WTC11 (cell line): ENCODE measurements at regions not wholly inside any gene's neighbourhood (a gene's known extent, or its start where the extent isn't known, plus 50 kb on each side); places are given as distances from the start of the nearest gene placed in this dataset.

Source experiments
- ATAC-seq: fragments of 200-7000 bp; cut with Tn5 transposase; 2 replicates; pipeline ENCODE4 v1.10.0; 2021; ENCODE audit warnings: mild to moderate bottlenecking, moderate library complexity
- CTCF ChIA-PET: fragments of 300-600 bp; sonication (Branson Sonifier 250); formaldehyde crosslinking; loops from one replicate; lab custom pipeline; 2021; ENCODE audit warnings: antibody characterized with exemption; lab: Charles Lee
- POLR2A ChIA-PET: fragments of 350-600 bp; sonication (Branson Sonifier 250); formaldehyde crosslinking; loops from one replicate; lab custom pipeline; 2021; ENCODE audit warnings: antibody characterized with exemption; lab: Charles Lee
- DNase-seq: peaks from one replicate; pipeline ENCODE4 v3.0.0; 2021; ENCODE audit warnings: low spot score
- H3K27ac Mint-ChIP-seq: 2 replicates; pipeline ENCODE4 v1.8.0; 2021; ENCODE audit warnings: mixed read lengths
- H3K27me3 Mint-ChIP-seq: 2 replicates; pipeline ENCODE4 v1.8.0; 2021; ENCODE audit warnings: low read depth, mild to moderate bottlenecking, moderate library complexity, mixed read lengths
- H3K36me3 Mint-ChIP-seq: 2 replicates; pipeline ENCODE4 v1.8.0; 2021; ENCODE audit warnings: mixed read lengths
- H3K4me1 Mint-ChIP-seq: 2 replicates; pipeline ENCODE4 v1.8.0; 2022; ENCODE audit warnings: mixed read lengths
- H3K4me3 Mint-ChIP-seq: 2 replicates; pipeline ENCODE4 v1.8.0; 2021; ENCODE audit warnings: mild to moderate bottlenecking, moderate library complexity, mixed read lengths
- H3K9me3 Mint-ChIP-seq: 2 replicates; pipeline ENCODE4 v1.8.0; 2021; ENCODE audit warnings: mixed read lengths
- JAZF1 ChIP-seq: fragments of 250-450 bp; sonication (Bioruptor Pico); IDR thresholded peaks from 2 replicates; pipeline ENCODE4 v1.9.0; 2021; ENCODE audit warnings: moderate library complexity, mild to moderate bottlenecking, inconsistent platforms
- MXD4 ChIP-seq: fragments of 250-450 bp; sonication (Bioruptor Pico); IDR thresholded peaks from 2 replicates; pipeline ENCODE4 v1.8.0; 2021; ENCODE audit warnings: mild to moderate bottlenecking, moderate library complexity, borderline replicate concordance
- NR2C2 ChIP-seq: sonication (generic); formaldehyde crosslinking; IDR thresholded peaks from 2 replicates; pipeline ENCODE4 v1.8.0; 2022; ENCODE audit warnings: mild to moderate bottlenecking, missing genetic modification reagents
- RELA ChIP-seq: sonication (generic); formaldehyde crosslinking; IDR thresholded peaks from 2 replicates; pipeline ENCODE4 v1.8.1; 2022; ENCODE audit warnings: missing genetic modification reagents, mild to moderate bottlenecking, borderline replicate concordance
- ZBTB21 ChIP-seq: sonication (generic); formaldehyde crosslinking; IDR thresholded peaks from 2 replicates; pipeline ENCODE4 v1.8.1; 2023; ENCODE audit warnings: mild to moderate bottlenecking, missing genetic modification reagents, borderline replicate concordance
- ZNF263 ChIP-seq: sonication (generic); formaldehyde crosslinking; IDR thresholded peaks from 2 replicates; pipeline ENCODE4 v1.8.1; 2022; ENCODE audit warnings: low read depth, mild to moderate bottlenecking, moderate library complexity, missing genetic modification reagents
- ZNF396 ChIP-seq: fragments of 250-450 bp; sonication (Bioruptor Pico); IDR thresholded peaks from 2 replicates; pipeline ENCODE4 v1.8.0; 2021; ENCODE audit warnings: mild to moderate bottlenecking, moderate library complexity, borderline replicate concordance
- TF ChIP-seq, protein P1 (sequence below): sonication (generic); formaldehyde crosslinking; IDR thresholded peaks from 2 replicates; pipeline ENCODE4 v1.8.0; 2023; ENCODE audit warnings: missing genetic modification reagents, mild to moderate bottlenecking, borderline replicate concordance
- TF ChIP-seq, protein P2 (sequence below): sonication (generic); formaldehyde crosslinking; IDR thresholded peaks from 2 replicates; pipeline ENCODE4 v1.8.1; 2023; ENCODE audit warnings: mild to moderate bottlenecking, missing genetic modification reagents
- TF ChIP-seq, protein P3 (sequence below): sonication (generic); formaldehyde crosslinking; IDR thresholded peaks from 2 replicates; pipeline ENCODE4 v1.8.1; 2022; ENCODE audit warnings: missing genetic modification reagents, borderline replicate concordance
- TF ChIP-seq, protein P4 (sequence below): sonication (generic); formaldehyde crosslinking; IDR thresholded peaks from 2 replicates; pipeline ENCODE4 v1.8.1; 2022; ENCODE audit warnings: mild to moderate bottlenecking, missing genetic modification reagents, moderate library complexity, borderline replicate concordance
- TF ChIP-seq, protein P5 (sequence below): sonication (generic); formaldehyde crosslinking; conservative IDR thresholded peaks from 2 replicates; pipeline ENCODE4 v1.8.1; 2023; ENCODE audit warnings: mild to moderate bottlenecking, low read depth, missing genetic modification reagents, moderate library complexity
- TF ChIP-seq, protein P6 (sequence below): sonication (generic); formaldehyde crosslinking; conservative IDR thresholded peaks from 2 replicates; pipeline ENCODE4 v1.8.1; 2022; ENCODE audit warnings: mild to moderate bottlenecking, missing genetic modification reagents
- TF ChIP-seq, protein P7 (sequence below): sonication (generic); formaldehyde crosslinking; IDR thresholded peaks from 2 replicates; pipeline ENCODE4 v1.8.0; 2022; ENCODE audit warnings: missing genetic modification reagents

DNA sequence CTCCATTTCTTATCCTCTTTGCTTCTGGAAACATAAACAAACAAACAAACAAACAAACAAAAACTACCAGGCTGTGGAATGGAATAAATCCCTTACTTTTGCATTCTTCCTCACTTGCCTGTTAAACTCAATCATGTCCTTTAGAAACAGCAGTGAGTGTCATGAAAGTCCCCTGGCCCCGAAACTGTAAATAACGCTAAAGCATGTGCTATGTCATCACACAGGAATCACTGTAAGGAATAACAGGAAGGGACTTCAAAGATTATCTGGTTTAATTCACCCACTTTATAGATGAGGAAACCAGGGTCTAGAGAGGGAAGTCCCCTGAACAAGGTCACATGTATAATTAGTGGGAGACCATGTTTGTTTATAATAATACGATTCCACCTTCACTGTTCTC lies 159.4 kb upstream of the MEOX2 start:
- H3K27ac Mint-ChIP-seq = no peak overlapping the region
- no peak for TF ChIP-seq ZBTB21 (CRISPR knock-in tag)
- no peak for TF ChIP-seq MXD4 (CRISPR knock-in tag)
- TF ChIP-seq NR2C2 (CRISPR knock-in tag) = no peak
- TF ChIP-seq, protein P1, sequence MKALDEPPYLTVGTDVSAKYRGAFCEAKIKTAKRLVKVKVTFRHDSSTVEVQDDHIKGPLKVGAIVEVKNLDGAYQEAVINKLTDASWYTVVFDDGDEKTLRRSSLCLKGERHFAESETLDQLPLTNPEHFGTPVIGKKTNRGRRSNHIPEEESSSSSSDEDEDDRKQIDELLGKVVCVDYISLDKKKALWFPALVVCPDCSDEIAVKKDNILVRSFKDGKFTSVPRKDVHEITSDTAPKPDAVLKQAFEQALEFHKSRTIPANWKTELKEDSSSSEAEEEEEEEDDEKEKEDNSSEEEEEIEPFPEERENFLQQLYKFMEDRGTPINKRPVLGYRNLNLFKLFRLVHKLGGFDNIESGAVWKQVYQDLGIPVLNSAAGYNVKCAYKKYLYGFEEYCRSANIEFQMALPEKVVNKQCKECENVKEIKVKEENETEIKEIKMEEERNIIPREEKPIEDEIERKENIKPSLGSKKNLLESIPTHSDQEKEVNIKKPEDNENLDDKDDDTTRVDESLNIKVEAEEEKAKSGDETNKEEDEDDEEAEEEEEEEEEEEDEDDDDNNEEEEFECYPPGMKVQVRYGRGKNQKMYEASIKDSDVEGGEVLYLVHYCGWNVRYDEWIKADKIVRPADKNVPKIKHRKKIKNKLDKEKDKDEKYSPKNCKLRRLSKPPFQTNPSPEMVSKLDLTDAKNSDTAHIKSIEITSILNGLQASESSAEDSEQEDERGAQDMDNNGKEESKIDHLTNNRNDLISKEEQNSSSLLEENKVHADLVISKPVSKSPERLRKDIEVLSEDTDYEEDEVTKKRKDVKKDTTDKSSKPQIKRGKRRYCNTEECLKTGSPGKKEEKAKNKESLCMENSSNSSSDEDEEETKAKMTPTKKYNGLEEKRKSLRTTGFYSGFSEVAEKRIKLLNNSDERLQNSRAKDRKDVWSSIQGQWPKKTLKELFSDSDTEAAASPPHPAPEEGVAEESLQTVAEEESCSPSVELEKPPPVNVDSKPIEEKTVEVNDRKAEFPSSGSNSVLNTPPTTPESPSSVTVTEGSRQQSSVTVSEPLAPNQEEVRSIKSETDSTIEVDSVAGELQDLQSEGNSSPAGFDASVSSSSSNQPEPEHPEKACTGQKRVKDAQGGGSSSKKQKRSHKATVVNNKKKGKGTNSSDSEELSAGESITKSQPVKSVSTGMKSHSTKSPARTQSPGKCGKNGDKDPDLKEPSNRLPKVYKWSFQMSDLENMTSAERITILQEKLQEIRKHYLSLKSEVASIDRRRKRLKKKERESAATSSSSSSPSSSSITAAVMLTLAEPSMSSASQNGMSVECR (CRISPR knock-in tag) = no peak
- no peak for TF ChIP-seq JAZF1 (CRISPR knock-in tag)
- TF ChIP-seq, protein P2, sequence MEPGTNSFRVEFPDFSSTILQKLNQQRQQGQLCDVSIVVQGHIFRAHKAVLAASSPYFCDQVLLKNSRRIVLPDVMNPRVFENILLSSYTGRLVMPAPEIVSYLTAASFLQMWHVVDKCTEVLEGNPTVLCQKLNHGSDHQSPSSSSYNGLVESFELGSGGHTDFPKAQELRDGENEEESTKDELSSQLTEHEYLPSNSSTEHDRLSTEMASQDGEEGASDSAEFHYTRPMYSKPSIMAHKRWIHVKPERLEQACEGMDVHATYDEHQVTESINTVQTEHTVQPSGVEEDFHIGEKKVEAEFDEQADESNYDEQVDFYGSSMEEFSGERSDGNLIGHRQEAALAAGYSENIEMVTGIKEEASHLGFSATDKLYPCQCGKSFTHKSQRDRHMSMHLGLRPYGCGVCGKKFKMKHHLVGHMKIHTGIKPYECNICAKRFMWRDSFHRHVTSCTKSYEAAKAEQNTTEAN = no peak
- no peak for TF ChIP-seq ZNF263
- TF ChIP-seq, all 79 proteins: peak for 0
- POLR2A ChIA-PET = no interaction called here
- Mint-ChIP-seq H3K9me3 (no peaks in the 10 kb centered on the region), H3K27me3 (no peaks in the 10 kb centered on the region), H3K4me3 (no peak overlapping the region), H3K4me1 (no peaks in the 10 kb centered on the region), H3K36me3 (no peaks in the 10 kb centered on the region)
- DNase-seq = no peak
- CTCF ChIA-PET = no interaction called here
- no peak for ATAC-seq

DNA sequence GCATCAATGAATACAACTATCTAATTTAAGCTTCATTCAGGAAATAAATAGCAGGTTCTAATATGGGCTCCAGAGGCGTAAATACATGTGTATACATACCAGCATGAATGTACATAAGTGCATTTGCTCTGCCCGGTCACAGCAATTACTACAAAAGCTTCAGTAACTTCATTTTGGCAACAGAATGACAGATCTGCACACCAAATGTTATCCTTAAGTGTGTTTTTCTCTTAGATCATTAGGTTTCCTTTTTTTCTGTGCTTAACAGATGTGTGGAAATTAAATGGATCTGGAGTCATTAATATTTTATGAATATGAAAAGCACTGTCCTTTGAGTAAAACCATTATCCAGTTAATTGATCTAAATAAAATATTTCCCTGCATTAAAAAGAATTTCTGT lies 159.0 kb upstream of the MEOX2 start:
- Mint-ChIP-seq H3K4me3 (no peak overlapping the region), H3K27me3 (no peaks in the 10 kb centered on the region), H3K4me1 (no peaks in the 10 kb centered on the region), H3K36me3 (no peaks in the 10 kb centered on the region), H3K27ac (no peak overlapping the region), H3K9me3 (no peaks in the 10 kb centered on the region)
- TF ChIP-seq, protein P3, sequence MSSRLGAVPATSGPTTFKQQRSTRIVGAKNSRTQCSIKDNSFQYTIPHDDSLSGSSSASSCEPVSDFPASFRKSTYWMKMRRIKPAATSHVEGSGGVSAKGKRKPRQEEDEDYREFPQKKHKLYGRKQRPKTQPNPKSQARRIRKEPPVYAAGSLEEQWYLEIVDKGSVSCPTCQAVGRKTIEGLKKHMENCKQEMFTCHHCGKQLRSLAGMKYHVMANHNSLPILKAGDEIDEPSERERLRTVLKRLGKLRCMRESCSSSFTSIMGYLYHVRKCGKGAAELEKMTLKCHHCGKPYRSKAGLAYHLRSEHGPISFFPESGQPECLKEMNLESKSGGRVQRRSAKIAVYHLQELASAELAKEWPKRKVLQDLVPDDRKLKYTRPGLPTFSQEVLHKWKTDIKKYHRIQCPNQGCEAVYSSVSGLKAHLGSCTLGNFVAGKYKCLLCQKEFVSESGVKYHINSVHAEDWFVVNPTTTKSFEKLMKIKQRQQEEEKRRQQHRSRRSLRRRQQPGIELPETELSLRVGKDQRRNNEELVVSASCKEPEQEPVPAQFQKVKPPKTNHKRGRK = no peak
- TF ChIP-seq, protein P4, sequence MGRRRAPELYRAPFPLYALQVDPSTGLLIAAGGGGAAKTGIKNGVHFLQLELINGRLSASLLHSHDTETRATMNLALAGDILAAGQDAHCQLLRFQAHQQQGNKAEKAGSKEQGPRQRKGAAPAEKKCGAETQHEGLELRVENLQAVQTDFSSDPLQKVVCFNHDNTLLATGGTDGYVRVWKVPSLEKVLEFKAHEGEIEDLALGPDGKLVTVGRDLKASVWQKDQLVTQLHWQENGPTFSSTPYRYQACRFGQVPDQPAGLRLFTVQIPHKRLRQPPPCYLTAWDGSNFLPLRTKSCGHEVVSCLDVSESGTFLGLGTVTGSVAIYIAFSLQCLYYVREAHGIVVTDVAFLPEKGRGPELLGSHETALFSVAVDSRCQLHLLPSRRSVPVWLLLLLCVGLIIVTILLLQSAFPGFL (CRISPR knock-in tag) = no peak
- TF ChIP-seq ZNF396 (CRISPR knock-in tag) (no peak), ZBTB21 (CRISPR knock-in tag) (no peak), RELA (CRISPR knock-in tag) (no peak)
- TF ChIP-seq, protein P5, sequence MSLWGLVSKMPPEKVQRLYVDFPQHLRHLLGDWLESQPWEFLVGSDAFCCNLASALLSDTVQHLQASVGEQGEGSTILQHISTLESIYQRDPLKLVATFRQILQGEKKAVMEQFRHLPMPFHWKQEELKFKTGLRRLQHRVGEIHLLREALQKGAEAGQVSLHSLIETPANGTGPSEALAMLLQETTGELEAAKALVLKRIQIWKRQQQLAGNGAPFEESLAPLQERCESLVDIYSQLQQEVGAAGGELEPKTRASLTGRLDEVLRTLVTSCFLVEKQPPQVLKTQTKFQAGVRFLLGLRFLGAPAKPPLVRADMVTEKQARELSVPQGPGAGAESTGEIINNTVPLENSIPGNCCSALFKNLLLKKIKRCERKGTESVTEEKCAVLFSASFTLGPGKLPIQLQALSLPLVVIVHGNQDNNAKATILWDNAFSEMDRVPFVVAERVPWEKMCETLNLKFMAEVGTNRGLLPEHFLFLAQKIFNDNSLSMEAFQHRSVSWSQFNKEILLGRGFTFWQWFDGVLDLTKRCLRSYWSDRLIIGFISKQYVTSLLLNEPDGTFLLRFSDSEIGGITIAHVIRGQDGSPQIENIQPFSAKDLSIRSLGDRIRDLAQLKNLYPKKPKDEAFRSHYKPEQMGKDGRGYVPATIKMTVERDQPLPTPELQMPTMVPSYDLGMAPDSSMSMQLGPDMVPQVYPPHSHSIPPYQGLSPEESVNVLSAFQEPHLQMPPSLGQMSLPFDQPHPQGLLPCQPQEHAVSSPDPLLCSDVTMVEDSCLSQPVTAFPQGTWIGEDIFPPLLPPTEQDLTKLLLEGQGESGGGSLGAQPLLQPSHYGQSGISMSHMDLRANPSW = no peak
- TF ChIP-seq, protein P6, sequence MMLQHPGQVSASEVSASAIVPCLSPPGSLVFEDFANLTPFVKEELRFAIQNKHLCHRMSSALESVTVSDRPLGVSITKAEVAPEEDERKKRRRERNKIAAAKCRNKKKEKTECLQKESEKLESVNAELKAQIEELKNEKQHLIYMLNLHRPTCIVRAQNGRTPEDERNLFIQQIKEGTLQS (CRISPR knock-in tag) = no peak
- TF ChIP-seq, protein P7, sequence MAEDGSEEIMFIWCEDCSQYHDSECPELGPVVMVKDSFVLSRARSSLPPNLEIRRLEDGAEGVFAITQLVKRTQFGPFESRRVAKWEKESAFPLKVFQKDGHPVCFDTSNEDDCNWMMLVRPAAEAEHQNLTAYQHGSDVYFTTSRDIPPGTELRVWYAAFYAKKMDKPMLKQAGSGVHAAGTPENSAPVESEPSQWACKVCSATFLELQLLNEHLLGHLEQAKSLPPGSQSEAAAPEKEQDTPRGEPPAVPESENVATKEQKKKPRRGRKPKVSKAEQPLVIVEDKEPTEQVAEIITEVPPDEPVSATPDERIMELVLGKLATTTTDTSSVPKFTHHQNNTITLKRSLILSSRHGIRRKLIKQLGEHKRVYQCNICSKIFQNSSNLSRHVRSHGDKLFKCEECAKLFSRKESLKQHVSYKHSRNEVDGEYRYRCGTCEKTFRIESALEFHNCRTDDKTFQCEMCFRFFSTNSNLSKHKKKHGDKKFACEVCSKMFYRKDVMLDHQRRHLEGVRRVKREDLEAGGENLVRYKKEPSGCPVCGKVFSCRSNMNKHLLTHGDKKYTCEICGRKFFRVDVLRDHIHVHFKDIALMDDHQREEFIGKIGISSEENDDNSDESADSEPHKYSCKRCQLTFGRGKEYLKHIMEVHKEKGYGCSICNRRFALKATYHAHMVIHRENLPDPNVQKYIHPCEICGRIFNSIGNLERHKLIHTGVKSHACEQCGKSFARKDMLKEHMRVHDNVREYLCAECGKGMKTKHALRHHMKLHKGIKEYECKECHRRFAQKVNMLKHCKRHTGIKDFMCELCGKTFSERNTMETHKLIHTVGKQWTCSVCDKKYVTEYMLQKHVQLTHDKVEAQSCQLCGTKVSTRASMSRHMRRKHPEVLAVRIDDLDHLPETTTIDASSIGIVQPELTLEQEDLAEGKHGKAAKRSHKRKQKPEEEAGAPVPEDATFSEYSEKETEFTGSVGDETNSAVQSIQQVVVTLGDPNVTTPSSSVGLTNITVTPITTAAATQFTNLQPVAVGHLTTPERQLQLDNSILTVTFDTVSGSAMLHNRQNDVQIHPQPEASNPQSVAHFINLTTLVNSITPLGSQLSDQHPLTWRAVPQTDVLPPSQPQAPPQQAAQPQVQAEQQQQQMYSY (CRISPR knock-in tag) = no peak
- TF ChIP-seq, protein P2 = no peak
- no peak for ATAC-seq
- ChIA-PET POLR2A (no interaction called here), CTCF (no interaction called here)
- DNase-seq = no peak
